ENCODE measurements at regions not wholly inside any gene's neighbourhood (a gene's known extent, or its start where the extent isn't known, plus 50 kb on each side); places are given as distances from the start of the nearest gene placed in this dataset.

DNA sequence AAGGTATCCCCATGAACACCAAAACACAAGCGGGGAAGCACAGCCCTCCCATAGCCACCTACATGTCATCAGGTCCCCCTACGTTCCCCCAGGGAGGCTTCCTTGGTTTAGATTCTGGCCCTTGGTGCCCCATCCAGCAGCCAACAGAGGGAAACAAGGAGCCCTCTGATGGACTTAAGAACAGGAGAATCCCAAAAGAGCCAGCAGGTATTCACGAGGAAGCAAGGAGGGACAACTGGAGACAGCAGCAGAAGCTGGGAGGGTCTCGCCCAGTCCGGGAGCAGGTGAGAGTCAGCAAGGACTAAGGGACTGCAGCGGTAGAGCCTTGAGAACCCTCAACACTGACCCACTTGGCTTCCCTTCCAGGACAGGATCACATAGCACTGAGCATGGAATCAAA is 58.4 kb upstream of the TOP1 start:
- no peaks in the 10 kb centered on the region for H3K36me3 ChIP-seq (ENCODE audit: control insufficient read depth in 2 of 2, insufficient read depth in 2 of 2, low read length in 1 of 2)
- no peak overlapping the region for H3K4me3 ChIP-seq (ENCODE audit: low read depth in 1 of 2, low read length in 2 of 2)
- H3K4me1 ChIP-seq (ENCODE audit: control insufficient read depth in 2 of 2, insufficient read depth in 2 of 2, low read length in 1 of 2): no peaks in the 10 kb centered on the region
- WGBS, 2 donors: 93 to 98% methylated on average over 6 of the region's 6 CpGs
- H3K9me3 ChIP-seq (ENCODE audit: control insufficient read depth in 2 of 2, insufficient read depth in 1 of 2, low read depth in 1 of 2, low read length in 1 of 2): no peaks in the 10 kb centered on the region
- H3K27ac ChIP-seq (ENCODE audit: low read depth in 2 of 2, low read length in 1 of 2): no peak overlapping the region
- H3K27me3 ChIP-seq (ENCODE audit: control insufficient read depth in 1 of 2, insufficient read depth in 2 of 2, low read length in 2 of 2): no peaks in the 10 kb centered on the region

DNA sequence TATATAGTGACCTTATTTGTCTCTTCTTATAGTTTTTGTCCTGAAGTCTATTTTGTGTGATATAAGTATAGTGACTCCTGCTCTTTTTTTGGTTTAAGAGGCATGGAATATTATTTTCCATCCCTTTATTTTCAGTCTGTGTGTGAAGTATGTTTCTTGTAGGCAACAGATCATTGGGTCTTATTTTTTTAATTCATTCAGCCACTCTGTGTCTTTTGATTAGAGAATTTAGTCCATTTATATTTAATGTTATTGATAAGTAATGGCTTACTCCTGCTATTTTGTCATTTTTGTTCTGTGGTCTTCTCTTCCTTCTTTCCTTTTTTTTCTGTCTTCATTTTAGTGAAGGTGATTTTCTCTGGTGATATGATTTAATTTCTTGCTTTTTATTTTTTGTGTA is 51.4 kb upstream of the TOP1 start:
- no peak overlapping the region for H3K4me3 ChIP-seq (ENCODE audit: low read depth in 1 of 2, low read length in 2 of 2)

GRCh38 chr20:40978761-40979160 is 49.9 kb upstream of the TOP1 start:
- Histone ChIP-seq H3K4me1 (ENCODE audit: control insufficient read depth in 2 of 2, insufficient read depth in 2 of 2, low read length in 1 of 2) (peaks cover 0 to 5% of the 10 kb centered on the region in 2 donors), H3K9me3 (ENCODE audit: control insufficient read depth in 2 of 2, insufficient read depth in 1 of 2, low read depth in 1 of 2, low read length in 1 of 2) (no peaks in the 10 kb centered on the region), H3K36me3 (ENCODE audit: control insufficient read depth in 2 of 2, insufficient read depth in 2 of 2, low read length in 1 of 2) (peaks cover 0 to 2% of the 10 kb centered on the region in 2 donors), H3K27ac (ENCODE audit: low read depth in 2 of 2, low read length in 1 of 2) (no peak overlapping the region), H3K27me3 (ENCODE audit: control insufficient read depth in 1 of 2, insufficient read depth in 2 of 2, low read length in 2 of 2) (no peaks in the 10 kb centered on the region), H3K4me3 (ENCODE audit: low read depth in 1 of 2, low read length in 2 of 2) (no peak overlapping the region)
- 58 to 68% methylated on average over 3 of the region's 3 CpGs for WGBS, 2 donors

More for the DNA sequence above, 51.4 kb upstream of the TOP1 start:
- Histone ChIP-seq H3K27ac (ENCODE audit: low read depth in 2 of 2, low read length in 1 of 2) (no peak overlapping the region), H3K4me1 (ENCODE audit: control insufficient read depth in 2 of 2, insufficient read depth in 2 of 2, low read length in 1 of 2) (peaks cover 0 to 5% of the 10 kb centered on the region in 2 donors), H3K36me3 (ENCODE audit: control insufficient read depth in 2 of 2, insufficient read depth in 2 of 2, low read length in 1 of 2) (peaks cover 0 to 2% of the 10 kb centered on the region in 2 donors), H3K27me3 (ENCODE audit: control insufficient read depth in 1 of 2, insufficient read depth in 2 of 2, low read length in 2 of 2) (no peaks in the 10 kb centered on the region), H3K9me3 (ENCODE audit: control insufficient read depth in 2 of 2, insufficient read depth in 1 of 2, low read depth in 1 of 2, low read length in 1 of 2) (no peaks in the 10 kb centered on the region)
